ENCODE measurements at regions not wholly inside any gene's neighbourhood (a gene's known extent, or its start where the extent isn't known, plus 50 kb on each side); places are given as distances from the start of the nearest gene placed in this dataset.
"Not testable (repeated sequence)": the region's sequence is repeated elsewhere in the genome, so short reads cannot be mapped to it uniquely, and the experiment has no call there.

- no peak for TF ChIP-seq CTCF (IDR thresholded peaks at IDR 0.05; ENCODE audit: unreplicated experiment in 3 of 3)
- H3K4me1 Mint-ChIP-seq, result no peaks in the 10 kb centered on the region
- H3K9me3 Mint-ChIP-seq, result no peaks in the 10 kb centered on the region
- no peak overlapping the region for H3K27ac Mint-ChIP-seq
- no peaks in the 10 kb centered on the region for H3K27me3 Mint-ChIP-seq (ENCODE audit: low read depth)
- no peak overlapping the region for H3K4me3 Mint-ChIP-seq
- no peaks in the 10 kb centered on the region for H3K36me3 Mint-ChIP-seq (ENCODE audit: low read depth)
Observed at GRCh38 chr5:174459071-174459702, 265.2 kb upstream of the MSX2 start.

- Mint-ChIP-seq H3K27ac (no peak overlapping the region), H3K9me3 (peaks cover 6% of the 10 kb centered on the region)
- TF ChIP-seq CTCF (IDR thresholded peaks at IDR 0.05; ENCODE audit: unreplicated experiment in 3 of 3), result no peak
Observed at GRCh38 chr5:174459832-174460448, 264.4 kb upstream of the MSX2 start.

GRCh38 chr5:174462129-174462528 lies 262.3 kb upstream of the MSX2 start:
- Mint-ChIP-seq H3K36me3 (ENCODE audit: low read depth) (no peaks in the 10 kb centered on the region), H3K4me3 (no peak overlapping the region), H3K27me3 (ENCODE audit: low read depth) (peaks cover 7% of the 10 kb centered on the region), H3K27ac (no peak overlapping the region), H3K4me1 (no peaks in the 10 kb centered on the region), H3K9me3 (peaks cover 7% of the 10 kb centered on the region)
- no peak for TF ChIP-seq CTCF (IDR thresholded peaks at IDR 0.05; ENCODE audit: unreplicated experiment in 3 of 3)

More at GRCh38 chr5:174459832-174460448, 264.4 kb upstream of the MSX2 start:
- Mint-ChIP-seq H3K27me3 (ENCODE audit: low read depth) (peaks cover 4% of the 10 kb centered on the region), H3K4me3 (no peak overlapping the region), H3K36me3 (ENCODE audit: low read depth) (no peaks in the 10 kb centered on the region), H3K4me1 (no peaks in the 10 kb centered on the region)

GRCh38 chr5:174464504-174465165 lies 259.7 kb upstream of the MSX2 start:
- H3K27me3 Mint-ChIP-seq (ENCODE audit: low read depth), result peaks cover 11% of the 10 kb centered on the region
- H3K36me3 Mint-ChIP-seq (ENCODE audit: low read depth), result no peaks in the 10 kb centered on the region
- peaks cover 13% of the 10 kb centered on the region for H3K9me3 Mint-ChIP-seq
- TF ChIP-seq CTCF (IDR thresholded peaks at IDR 0.05; ENCODE audit: unreplicated experiment in 3 of 3), result peak; percentile 9 to 28 (median 17)
- H3K4me3 Mint-ChIP-seq, result no peak overlapping the region
- no peaks in the 10 kb centered on the region for H3K4me1 Mint-ChIP-seq
- H3K27ac Mint-ChIP-seq, result no peak overlapping the region

- not testable (repeated sequence) for H3K4me1 Mint-ChIP-seq; H3K4me3 Mint-ChIP-seq; H3K27ac Mint-ChIP-seq; H3K36me3 Mint-ChIP-seq (ENCODE audit: low read depth); H3K27me3 Mint-ChIP-seq (ENCODE audit: low read depth)
- H3K9me3 Mint-ChIP-seq, result peaks cover 37% of the 10 kb centered on the region
Observed at GRCh38 chr5:174471528-174471927, 252.9 kb upstream of the MSX2 start.

GRCh38 chr5:174472956-174473355 lies 251.4 kb upstream of the MSX2 start:
- peaks cover 37% of the 10 kb centered on the region for H3K9me3 Mint-ChIP-seq
- no peak overlapping the region for H3K4me3 Mint-ChIP-seq
- H3K4me1 Mint-ChIP-seq, result no peaks in the 10 kb centered on the region
- H3K36me3 Mint-ChIP-seq (ENCODE audit: low read depth), result peaks cover 9% of the 10 kb centered on the region
- H3K27me3 Mint-ChIP-seq (ENCODE audit: low read depth), result peaks cover 3% of the 10 kb centered on the region
- no peak for TF ChIP-seq CTCF (IDR thresholded peaks at IDR 0.05; ENCODE audit: unreplicated experiment in 3 of 3)
- H3K27ac Mint-ChIP-seq, result no peak overlapping the region

GRCh38 chr5:174476001-174476400 lies 248.4 kb upstream of the MSX2 start:
- H3K27me3 Mint-ChIP-seq (ENCODE audit: low read depth); H3K4me1 Mint-ChIP-seq; H3K4me3 Mint-ChIP-seq; H3K27ac Mint-ChIP-seq: not testable (repeated sequence)
- Mint-ChIP-seq H3K9me3 (peaks cover 41% of the 10 kb centered on the region), H3K36me3 (ENCODE audit: low read depth) (peaks cover 18% of the 10 kb centered on the region)

Data from nephron (organoid).